KG1 (cell line): ENCODE measurements at regions not wholly inside any gene's neighbourhood (a gene's known extent, or its start where the extent isn't known, plus 50 kb on each side); places are given as distances from the start of the nearest gene placed in this dataset.
A peak's percentile ranks its signal among the peaks of the same experiment; 100 is the strongest.

Experiments
- DNase-seq: peaks from one replicate; lab custom pipeline; 2025; lab: John Stamatoyannopoulos, UW

DNA sequence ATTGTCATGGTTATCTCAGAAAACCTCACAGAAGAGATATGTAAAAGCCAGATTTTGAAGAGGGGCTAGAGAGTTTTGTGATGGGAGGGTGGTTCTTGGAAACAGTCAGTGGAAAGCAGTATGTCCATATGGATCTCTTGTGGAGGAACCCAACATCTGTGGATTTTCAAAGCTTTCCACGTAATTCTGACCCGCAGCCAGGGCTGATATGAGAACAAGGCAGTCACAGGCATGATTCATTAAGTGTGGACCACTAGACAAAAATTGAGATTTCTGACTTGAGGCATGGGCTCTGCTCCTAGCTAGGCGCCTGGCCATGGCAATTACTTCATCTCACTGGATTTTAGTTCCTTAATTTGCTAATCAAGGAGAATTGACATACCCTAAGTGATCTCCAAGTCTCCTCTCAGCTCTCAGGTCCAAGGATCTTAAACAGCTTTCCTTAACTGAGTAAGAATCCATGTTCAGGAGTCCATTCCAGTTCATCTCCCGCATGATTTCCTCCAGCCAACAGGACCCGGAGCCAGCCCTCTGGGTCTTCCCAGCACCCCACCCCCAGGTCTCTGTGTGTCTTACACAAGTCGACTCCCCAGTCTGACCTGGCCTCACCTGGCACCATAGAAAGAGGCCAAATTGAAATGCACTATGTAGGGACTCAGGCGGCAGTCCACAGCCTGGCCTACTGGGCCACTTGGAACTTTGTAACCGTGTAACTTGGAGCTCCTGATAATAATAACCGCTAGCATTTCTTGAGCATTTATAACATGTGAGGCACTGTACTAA, 176.3 kb upstream of the PARP11 start:
- DNase-seq = no peak

DNA sequence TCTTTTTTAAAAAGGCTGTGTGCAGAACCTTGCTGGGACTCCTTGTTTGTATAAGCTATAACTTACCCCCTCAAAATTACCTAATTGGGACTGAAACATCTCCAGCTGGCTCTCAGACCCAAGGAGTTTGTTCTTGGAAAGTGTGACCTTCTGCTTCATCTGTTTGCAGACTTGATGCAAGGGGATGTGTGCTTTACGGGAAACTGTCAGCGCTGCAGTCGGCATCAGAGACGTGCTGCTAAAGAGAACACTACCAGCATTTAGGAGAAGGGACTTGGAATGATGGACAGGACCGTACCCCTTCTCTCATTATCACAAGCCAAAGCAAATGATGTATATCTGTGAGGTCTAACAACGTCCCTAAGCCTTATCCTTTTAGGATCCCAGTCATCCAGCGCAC, 174.2 kb upstream of the PARP11 start:
- no peak for DNase-seq

DNA sequence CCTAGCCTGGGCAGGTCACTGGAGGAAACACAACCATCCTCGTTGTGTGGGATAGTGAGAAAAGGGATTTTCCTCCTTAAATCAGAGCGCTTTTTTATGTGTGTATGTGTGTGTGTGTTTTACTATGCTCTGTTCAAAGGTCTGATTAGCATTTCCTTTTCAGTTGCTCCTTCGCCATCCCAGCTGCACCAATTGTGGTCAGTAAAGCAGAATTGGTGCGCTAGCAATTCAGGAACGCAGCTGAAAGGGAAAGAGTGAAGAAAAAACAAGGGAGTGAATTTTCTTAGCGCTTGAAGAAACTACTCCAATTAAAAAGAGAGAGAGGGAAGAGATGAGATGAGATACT, 173.3 kb upstream of the PARP11 start:
- DNase-seq = no peak

- DNase-seq = no peak
These were observed 172.7 kb upstream of the PARP11 start for GRCh38 chr12:4045786-4046494.

GRCh38 chr12:4044736-4045730, 171.8 kb upstream of the PARP11 start:
- no peak for DNase-seq

- no peak for DNase-seq
These were observed 170.9 kb upstream of the PARP11 start for GRCh38 chr12:4044101-4044500.

DNA sequence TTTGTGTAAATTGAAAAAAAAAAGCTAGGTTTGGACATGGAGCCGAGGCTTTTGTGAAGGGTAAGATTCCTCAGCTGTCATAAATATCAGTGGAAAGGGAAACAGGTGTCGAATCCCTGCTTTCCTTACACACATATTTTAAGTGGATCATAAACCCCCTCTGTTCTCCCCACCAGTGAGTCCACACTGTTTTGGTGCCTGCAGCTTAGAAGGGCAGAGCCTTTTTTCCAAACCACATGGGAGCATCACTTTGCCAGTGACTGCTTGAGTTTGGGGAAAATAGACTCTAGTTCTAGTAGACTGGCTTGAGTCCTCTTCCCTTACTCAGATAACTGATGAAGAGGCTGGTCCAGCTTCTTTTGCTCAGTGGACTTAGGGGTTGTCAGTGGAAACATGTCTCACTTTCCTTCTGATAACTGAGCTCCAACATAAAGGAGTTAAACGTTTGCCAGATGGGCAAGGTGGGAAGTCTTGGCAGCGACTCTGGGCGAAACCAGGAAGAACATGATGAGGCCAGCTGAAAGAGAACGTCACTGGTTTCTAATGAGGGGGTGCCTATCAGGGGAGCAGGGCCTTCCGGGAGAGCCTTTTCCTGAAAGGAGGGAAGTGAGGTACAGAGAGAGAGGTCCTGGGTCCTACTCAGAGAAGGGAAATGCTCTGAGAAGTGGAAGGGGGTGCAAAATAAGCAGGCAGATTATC, 168.1 kb upstream of the PARP11 start:
- no peak for DNase-seq

DNA sequence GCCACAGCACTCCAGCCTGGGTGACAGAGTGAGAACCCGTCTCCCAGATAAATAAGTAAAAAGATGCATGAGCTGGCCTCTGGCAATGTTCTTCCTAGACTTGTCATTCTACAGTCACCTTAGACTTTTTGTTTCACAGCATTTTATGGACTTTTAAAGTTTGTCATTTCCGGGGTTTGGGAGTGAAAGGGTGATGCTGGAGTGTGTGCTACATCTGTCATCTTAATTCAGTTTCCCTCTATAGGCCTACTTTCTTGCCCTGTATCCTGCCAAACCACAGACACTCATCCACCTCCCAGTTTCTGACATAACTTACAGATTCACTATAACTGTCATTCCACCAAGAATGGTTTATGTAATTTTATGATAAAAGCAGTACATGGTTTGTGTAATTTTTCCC, 166.7 kb upstream of the PARP11 start:
- DNase-seq = no peak

DNA sequence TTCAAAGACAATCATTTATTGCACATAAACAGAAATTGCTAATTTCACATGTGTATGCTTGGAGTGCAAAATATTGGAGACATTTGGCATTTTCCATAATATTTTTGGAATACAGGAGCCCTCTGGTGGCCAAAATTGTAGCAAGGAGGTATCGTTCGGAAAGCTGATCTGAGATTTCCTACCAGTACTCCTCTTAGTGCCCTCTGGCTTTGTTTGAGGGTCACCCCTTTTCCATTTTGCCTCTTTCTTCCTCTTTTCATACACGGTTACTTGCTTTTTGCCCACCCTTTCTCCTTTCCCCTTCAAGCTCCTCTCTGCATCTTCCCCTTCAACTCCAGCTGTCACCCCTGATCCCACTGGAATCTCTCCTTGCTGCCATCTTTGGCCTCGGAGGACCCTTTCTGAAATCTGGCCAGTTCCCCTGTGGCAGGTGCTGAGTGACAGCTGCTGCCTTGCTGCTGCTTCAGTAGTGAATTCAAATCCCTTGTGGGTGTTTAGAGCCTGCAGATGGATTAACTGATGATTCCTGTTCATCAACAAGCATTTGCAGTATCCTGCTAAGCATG, 164.6 kb upstream of the PARP11 start:
- DNase-seq = peak; percentile 1

- no peak for DNase-seq
These were observed 163.6 kb upstream of the PARP11 start for GRCh38 chr12:4036671-4037271.

GRCh38 chr12:4034921-4035320, 161.7 kb upstream of the PARP11 start:
- DNase-seq = no peak

DNA sequence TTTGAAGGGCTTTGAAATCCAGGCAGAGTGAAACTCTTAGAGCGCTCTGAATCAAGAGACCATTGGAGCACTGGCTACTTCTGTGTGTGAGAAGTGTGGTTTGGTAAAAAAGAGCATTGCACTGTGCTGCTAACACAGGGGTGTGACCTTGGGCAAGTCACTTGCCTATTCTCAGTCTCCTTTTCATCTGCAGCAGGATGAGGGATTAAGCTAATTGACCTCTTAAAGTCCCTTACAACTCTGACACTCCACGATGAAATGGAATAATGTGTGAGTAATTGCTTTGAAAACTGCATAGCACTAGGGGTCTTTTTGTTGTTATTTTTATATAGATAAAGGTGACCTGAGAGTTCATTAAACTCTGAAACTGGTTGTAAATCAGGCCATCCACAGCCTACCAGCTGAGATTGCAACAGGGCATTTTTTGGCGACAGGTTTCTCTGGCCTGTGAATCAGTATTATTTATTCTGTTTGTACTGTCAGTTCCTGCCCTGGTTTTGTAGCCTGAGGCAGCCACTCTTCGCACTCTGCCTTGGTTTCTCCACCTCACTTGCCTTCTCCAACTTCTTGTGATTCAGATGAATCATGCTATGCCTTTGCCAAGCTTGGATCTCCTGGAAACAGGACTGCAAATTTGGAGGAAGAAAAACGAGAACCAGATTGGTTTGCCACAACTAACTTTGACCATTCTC, 159.9 kb upstream of the PARP11 start:
- DNase-seq = no peak

DNA sequence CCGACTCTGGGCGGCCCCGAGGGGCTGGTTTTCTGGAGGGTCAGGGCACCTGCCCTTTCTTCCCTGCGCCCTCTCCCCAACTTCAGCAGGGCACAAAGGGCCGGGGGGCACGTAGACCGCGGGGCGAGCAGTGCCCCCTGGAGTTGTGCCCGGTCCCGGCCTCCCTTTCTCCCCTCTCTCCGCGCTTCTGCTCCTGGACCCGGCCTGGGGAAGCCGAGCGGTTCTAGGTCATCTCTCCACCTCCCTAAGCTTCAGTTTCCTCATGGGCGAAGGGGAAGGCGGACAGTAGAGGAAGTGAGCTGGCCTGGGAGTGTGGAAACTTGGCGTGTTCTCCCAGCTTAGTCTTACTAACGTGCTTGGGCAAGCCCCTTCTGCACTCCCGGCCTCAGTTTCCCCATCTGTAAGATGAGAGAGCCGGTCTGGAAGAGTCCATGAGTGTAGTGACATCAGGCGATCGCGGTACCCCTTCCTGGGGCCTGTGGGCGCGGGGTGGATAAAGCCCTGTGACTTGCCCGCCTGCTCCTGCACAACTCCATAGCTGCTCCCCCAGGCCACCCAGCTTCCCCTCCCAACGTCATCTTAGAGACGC, 158.6 kb upstream of the PARP11 start:
- DNase-seq = no peak

- DNase-seq = peak; percentile 17
These were observed 157.9 kb upstream of the PARP11 start for GRCh38 chr12:4030929-4031702.

DNA sequence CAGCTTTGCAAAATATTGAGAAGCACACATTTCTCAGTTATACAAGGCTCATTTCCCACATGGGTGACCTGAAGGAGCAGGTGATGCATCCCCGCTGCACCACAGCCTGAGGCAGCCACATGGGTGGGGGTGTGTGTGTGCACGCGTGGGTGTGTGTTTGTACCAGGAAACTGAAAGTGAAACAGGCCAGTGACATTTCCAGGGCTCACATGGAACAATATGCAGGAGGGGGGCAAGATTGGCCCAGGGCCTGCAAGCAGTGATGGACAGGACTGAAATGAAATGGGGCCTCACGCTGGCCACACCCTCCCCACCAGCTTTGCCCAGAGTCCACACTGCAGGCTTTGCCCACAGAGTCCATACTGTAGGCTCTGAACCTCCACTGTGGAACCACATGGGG, 154.2 kb upstream of the PARP11 start:
- no peak for DNase-seq

DNA sequence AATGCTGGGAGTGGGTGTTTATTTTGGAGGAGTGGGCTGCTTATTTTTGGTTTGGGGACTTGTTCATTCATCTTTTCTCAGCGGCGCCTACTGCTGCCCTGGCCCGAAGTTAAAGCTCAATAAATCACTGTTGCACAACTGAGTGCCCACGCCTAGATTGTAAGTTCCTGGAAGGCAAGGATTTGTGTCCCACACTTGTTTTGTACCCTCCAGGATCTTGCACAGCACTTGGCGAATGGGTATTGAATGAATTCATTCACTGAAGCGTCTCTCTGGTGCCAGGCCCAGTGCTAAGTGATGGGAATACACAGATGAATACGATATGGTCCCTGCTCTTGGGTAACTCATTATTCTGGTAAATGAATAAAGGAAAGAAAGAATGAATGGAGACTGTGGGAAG, 153.3 kb upstream of the PARP11 start:
- no peak for DNase-seq

DNA sequence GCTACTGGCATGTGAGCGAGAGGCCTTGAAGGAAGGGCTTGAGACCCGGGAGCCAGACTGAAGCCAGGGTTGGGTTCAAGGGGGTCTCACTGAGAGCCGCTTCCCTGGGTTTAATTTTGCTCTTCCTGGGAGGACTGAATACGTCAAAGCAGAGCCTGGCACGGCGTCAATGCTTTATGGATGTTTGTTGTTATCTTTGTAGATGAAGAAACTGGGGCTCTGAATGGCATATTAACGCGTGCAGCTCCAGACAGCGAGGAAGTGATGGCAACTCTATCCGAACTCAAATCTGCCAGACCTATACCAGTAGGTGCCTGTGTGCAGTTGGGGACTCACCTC, 152.8 kb upstream of the PARP11 start:
- DNase-seq = no peak

GRCh38 chr12:4025181-4026019, 152.2 kb upstream of the PARP11 start:
- DNase-seq = no peak

GRCh38 chr12:4024701-4025100, 151.5 kb upstream of the PARP11 start:
- no peak for DNase-seq
